ENCODE measurements at regions not wholly inside any gene's neighbourhood (a gene's known extent, or its start where the extent isn't known, plus 50 kb on each side); places are given as distances from the start of the nearest gene placed in this dataset.

DNA sequence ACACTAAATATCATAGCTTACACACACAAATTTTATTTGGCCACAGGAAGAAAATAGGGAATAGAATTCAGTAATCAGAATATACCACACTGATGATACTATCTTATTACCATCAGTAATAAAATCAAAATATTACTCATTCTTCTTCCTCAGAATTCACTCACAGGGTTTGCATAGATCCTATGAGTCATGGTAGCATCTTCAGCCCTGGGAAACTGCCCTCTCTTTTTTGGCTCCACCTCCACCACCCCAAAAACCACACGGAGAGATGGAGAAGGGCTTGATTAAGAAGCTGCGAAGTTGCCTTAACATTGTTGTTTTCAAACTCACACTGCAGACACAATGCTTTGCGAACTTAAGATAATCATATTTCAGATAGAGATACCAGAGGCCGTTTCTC is 154.1 kb upstream of the AHR start (continued):
- TF ChIP-seq, protein P1, sequence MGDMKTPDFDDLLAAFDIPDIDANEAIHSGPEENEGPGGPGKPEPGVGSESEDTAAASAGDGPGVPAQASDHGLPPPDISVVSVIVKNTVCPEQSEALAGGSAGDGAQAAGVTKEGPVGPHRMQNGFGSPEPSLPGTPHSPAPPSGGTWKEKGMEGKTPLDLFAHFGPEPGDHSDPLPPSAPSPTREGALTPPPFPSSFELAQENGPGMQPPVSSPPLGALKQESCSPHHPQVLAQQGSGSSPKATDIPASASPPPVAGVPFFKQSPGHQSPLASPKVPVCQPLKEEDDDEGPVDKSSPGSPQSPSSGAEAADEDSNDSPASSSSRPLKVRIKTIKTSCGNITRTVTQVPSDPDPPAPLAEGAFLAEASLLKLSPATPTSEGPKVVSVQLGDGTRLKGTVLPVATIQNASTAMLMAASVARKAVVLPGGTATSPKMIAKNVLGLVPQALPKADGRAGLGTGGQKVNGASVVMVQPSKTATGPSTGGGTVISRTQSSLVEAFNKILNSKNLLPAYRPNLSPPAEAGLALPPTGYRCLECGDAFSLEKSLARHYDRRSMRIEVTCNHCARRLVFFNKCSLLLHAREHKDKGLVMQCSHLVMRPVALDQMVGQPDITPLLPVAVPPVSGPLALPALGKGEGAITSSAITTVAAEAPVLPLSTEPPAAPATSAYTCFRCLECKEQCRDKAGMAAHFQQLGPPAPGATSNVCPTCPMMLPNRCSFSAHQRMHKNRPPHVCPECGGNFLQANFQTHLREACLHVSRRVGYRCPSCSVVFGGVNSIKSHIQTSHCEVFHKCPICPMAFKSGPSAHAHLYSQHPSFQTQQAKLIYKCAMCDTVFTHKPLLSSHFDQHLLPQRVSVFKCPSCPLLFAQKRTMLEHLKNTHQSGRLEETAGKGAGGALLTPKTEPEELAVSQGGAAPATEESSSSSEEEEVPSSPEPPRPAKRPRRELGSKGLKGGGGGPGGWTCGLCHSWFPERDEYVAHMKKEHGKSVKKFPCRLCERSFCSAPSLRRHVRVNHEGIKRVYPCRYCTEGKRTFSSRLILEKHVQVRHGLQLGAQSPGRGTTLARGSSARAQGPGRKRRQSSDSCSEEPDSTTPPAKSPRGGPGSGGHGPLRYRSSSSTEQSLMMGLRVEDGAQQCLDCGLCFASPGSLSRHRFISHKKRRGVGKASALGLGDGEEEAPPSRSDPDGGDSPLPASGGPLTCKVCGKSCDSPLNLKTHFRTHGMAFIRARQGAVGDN (CRISPR knock-in tag; IDR thresholded peaks at IDR 0.05) = no peak
- TF ChIP-seq GZF1 (CRISPR knock-in tag; IDR thresholded peaks at IDR 0.05) = no peak

DNA sequence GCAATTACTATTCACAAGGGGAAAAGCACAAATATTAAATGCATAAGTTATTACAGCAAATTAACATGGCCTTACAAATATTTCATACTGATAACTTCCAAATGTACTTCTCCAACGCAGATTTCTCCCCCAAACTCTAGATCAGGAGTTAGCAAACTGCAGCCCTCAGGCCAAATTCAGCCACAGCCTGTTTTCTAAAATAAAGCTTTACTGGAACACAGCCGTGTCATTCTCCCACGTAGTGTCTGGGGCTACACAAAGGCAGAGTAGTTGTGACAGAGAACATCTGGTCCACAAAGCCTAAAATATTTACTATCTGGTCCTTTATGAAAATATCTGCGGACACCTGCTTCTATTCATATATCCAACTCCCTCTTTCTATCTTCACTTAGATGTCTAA is 151.8 kb upstream of the AHR start:
- no TSS peak for BruUV-seq (replicated peaks)
- H3K27ac ChIP-seq (ENCODE audit: extremely low read length, insufficient read depth, low read length) = no peak overlapping the region
- ChIA-PET POLR2A (no interaction called here), CTCF (ENCODE audit: low intra/inter-chr PET ratio, low total read pairs) (no interaction called here)
- H4K20me1 ChIP-seq (ENCODE audit: insufficient read depth, low read length) = no peaks in the 10 kb centered on the region
- no peaks in the 10 kb centered on the region for H3K79me2 ChIP-seq (ENCODE audit: insufficient read depth, low read length)
- peaks cover 42% of the 10 kb centered on the region for H3K4me1 ChIP-seq (ENCODE audit: insufficient read depth, low read length)
- in situ Hi-C loops (cut with HindIII; ENCODE audit: extremely low pct_ligation_motif_present, low pct_unique_long_range_greater_than_20kb) (no loop called here), intact Hi-C loops (cut with micrococcal nuclease; ENCODE audit: unreplicated experiment) (no loop called here)
- no peak for FAIRE-seq
- no peak for TF ChIP-seq SRSF1 (optimal IDR thresholded peaks at IDR 0.05; ENCODE audit: low read depth, low read length)
- no peaks in the 10 kb centered on the region for H3K27me3 ChIP-seq (ENCODE audit: control insufficient read depth in 1 of 2, insufficient read depth in 2 of 2, low read length in 2 of 2)
- ATAC-seq = no peak
- no peaks in the 10 kb centered on the region for H3K9me3 ChIP-seq (ENCODE audit: low read length)
- H3K4me3 ChIP-seq (replicated peaks in 1 of 3; ENCODE audit: insufficient read depth in 1 of 3, low read depth in 2 of 3, low read length in 3 of 3) = no peak overlapping the region
- H3K4me2 ChIP-seq (ENCODE audit: low read depth, low read length) = no peak overlapping the region
- WGBS (ENCODE audit: low lambda C conversion rate) = 96% methylated on average over 4 of the region's 4 CpGs
- no peak overlapping the region for H3K9ac ChIP-seq (ENCODE audit: insufficient read depth, low read depth, low read length)
- H3K36me3 ChIP-seq (replicated peaks in 1 of 2; ENCODE audit: control insufficient read depth in 1 of 2, insufficient read depth in 2 of 2, low read length in 2 of 2) = no peaks in the 10 kb centered on the region
- no peak overlapping the region for H2AFZ ChIP-seq (ENCODE audit: low read length)
- no peak for DNase-seq (ENCODE audit: low spot score)

DNA sequence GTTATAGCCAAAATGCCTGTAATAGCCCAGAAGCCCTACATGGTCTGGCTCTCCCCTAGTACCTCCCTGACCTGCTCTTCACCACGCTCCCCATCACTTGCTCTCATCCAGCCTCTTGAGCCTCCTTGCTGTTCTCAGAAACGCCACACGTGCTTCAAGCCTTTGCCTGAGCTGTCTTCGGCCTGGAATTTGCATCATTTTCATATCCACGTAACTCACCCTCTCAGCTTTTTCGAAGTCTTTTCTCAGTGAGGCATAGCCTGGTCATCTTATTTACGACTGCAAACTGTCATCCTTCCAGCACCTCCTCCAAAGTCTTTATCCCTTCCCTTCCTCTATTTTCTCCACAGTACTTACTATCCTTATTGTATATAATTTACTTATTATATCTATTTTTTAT is 151.0 kb upstream of the AHR start:
- intact Hi-C loops (cut with micrococcal nuclease; ENCODE audit: unreplicated experiment) = no loop called here
- in situ Hi-C loops (cut with HindIII; ENCODE audit: extremely low pct_ligation_motif_present, low pct_unique_long_range_greater_than_20kb) = no loop called here
- Histone ChIP-seq H3K4me3 (replicated peaks in 1 of 3; ENCODE audit: insufficient read depth in 1 of 3, low read depth in 2 of 3, low read length in 3 of 3) (no peak overlapping the region), H3K27ac (ENCODE audit: extremely low read length, insufficient read depth, low read length) (no peak overlapping the region), H3K27me3 (ENCODE audit: control insufficient read depth in 1 of 2, insufficient read depth in 2 of 2, low read length in 2 of 2) (no peaks in the 10 kb centered on the region), H3K4me1 (ENCODE audit: insufficient read depth, low read length) (peaks cover 34% of the 10 kb centered on the region), H2AFZ (ENCODE audit: low read length) (no peak overlapping the region), H4K20me1 (ENCODE audit: insufficient read depth, low read length) (no peaks in the 10 kb centered on the region), H3K9me3 (ENCODE audit: low read length) (no peaks in the 10 kb centered on the region), H3K9ac (ENCODE audit: insufficient read depth, low read depth, low read length) (no peak overlapping the region), H3K4me2 (ENCODE audit: low read depth, low read length) (no peak overlapping the region), H3K79me2 (ENCODE audit: insufficient read depth, low read length) (no peaks in the 10 kb centered on the region), H3K36me3 (replicated peaks in 1 of 2; ENCODE audit: control insufficient read depth in 1 of 2, insufficient read depth in 2 of 2, low read length in 2 of 2) (no peaks in the 10 kb centered on the region)
- FAIRE-seq (no peak), ATAC-seq (no peak), DNase-seq (ENCODE audit: low spot score) (no peak)
- CTCF ChIA-PET (ENCODE audit: low intra/inter-chr PET ratio, low total read pairs) = no interaction called here
- POLR2A ChIA-PET = no interaction called here
- WGBS (ENCODE audit: low lambda C conversion rate) = 97% methylated on average over 7 of the region's 7 CpGs
- BruUV-seq (replicated peaks) = no TSS peak
- no peak for TF ChIP-seq ZBTB7A (CRISPR knock-in tag; IDR thresholded peaks at IDR 0.05)
- TF ChIP-seq ZNF772 (CRISPR knock-in tag; IDR thresholded peaks at IDR 0.05) = no peak
- TF ChIP-seq MLLT10 (CRISPR knock-in tag; IDR thresholded peaks at IDR 0.05) = no peak
- TF ChIP-seq, protein P2, sequence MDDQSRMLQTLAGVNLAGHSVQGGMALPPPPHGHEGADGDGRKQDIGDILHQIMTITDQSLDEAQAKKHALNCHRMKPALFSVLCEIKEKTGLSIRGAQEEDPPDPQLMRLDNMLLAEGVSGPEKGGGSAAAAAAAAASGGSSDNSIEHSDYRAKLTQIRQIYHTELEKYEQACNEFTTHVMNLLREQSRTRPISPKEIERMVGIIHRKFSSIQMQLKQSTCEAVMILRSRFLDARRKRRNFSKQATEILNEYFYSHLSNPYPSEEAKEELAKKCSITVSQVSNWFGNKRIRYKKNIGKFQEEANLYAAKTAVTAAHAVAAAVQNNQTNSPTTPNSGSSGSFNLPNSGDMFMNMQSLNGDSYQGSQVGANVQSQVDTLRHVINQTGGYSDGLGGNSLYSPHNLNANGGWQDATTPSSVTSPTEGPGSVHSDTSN (CRISPR knock-in tag; IDR thresholded peaks at IDR 0.05; ENCODE audit: borderline replicate concordance) = no peak
- TF ChIP-seq RBM22 (optimal IDR thresholded peaks at IDR 0.05; ENCODE audit: low read length) = no peak
- no peak for TF ChIP-seq ZNF747 (CRISPR knock-in tag; IDR thresholded peaks at IDR 0.05; ENCODE audit: borderline replicate concordance)
- TF ChIP-seq, protein P3, sequence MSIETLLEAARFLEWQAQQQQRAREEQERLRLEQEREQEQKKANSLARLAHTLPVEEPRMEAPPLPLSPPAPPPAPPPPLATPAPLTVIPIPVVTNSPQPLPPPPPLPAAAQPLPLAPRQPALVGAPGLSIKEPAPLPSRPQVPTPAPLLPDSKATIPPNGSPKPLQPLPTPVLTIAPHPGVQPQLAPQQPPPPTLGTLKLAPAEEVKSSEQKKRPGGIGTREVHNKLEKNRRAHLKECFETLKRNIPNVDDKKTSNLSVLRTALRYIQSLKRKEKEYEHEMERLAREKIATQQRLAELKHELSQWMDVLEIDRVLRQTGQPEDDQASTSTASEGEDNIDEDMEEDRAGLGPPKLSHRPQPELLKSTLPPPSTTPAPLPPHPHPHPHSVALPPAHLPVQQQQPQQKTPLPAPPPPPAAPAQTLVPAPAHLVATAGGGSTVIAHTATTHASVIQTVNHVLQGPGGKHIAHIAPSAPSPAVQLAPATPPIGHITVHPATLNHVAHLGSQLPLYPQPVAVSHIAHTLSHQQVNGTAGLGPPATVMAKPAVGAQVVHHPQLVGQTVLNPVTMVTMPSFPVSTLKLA (IDR thresholded peaks at IDR 0.05) = no peak
- no peak for TF ChIP-seq ZNF331 (CRISPR knock-in tag; IDR thresholded peaks at IDR 0.05)

Measured in HepG2 (cell line).